Heart left ventricle (tissue), 13 donors: ENCODE measurements at regions not wholly inside any gene's neighbourhood (a gene's known extent, or its start where the extent isn't known, plus 50 kb on each side); places are given as distances from the start of the nearest gene placed in this dataset.
"Not testable (repeated sequence)": the region's sequence is repeated elsewhere in the genome, so short reads cannot be mapped to it uniquely, and the experiment has no call there.

Experiments used
- CTCF ChIP-seq, 12 donors: fragments of 200-600 bp; sonication (generic) in 4 of 12; IDR thresholded peaks; one replicate each; pipeline versions ENCODE4 v1.5.0 to v1.8.0; 2018 to 2022; ENCODE audit warnings: antibody characterized with exemption in 12 of 12, mild to moderate bottlenecking in 5 of 12
- POLR2A ChIP-seq, 2 donors: fragments of 450-650 bp; IDR thresholded peaks; one replicate each; pipeline ENCODE4 v1.6.1; 2017; ENCODE audit warnings: antibody characterized with exemption in 2 of 2, mild to moderate bottlenecking in 2 of 2, moderate library complexity in 2 of 2
- donor health status: ischemic (EF 13 %, LVEDD 7.1; RV severe dilation, severe dysfunction).
- donor health status: DM: no; HTN: yes; CAD: no.
- donor health status: DM: no; HTN: no; CAD: no.
- donor health status: ischemic (EF 25% LVEDD 6.9; RV normal size, moderate dysfunction).
- donor health status: ischemic (EF 25% LVEDD 5.7; RV mildly dilated, moderate dysfunction).
- donor health status: ischemic (EF 35%, LVEDD 5.7; RV mildly dilated, moderate dysfunction).
- donor health status: nonischemic (EF 11% LVEDD 7.7; RV severe dilation, severe dysfunction).
- donor health status: DM: yes; HTN: yes; CAD: no.
- donor health status: PGD.
- donor health status: ischemic (EF 29% LVEDD 5.4; RV normal size, mild dysfunction).
- donor health status: nonischemic (EF 23%, LVEDD 6.1; RV moderate dilation, normal function).

DNA sequence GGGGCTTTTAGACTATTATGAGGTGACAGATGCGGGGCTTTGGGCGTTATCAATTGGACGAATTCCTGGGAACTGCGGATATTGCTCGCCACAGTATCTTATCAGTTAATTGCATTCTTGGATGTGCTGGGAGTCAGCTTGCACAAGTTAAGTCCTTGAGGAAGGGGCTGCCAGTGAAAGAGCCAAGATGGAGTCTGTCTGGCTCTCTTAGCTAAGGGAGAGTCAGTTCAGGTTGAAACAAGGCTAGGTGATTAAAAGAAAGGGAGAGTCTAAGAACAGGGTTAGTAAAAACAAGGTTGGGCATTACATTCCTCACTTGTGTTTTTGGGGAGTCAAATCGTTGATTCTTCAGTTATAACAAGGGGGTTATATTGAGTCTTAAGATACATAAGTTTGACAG, 162.5 kb upstream of the CCZ1B start:
- TF ChIP-seq CTCF, POLR2A (IDR thresholded peaks at IDR 0.05): not testable (repeated sequence)
